HepG2 (cell line): ENCODE measurements at regions not wholly inside any gene's neighbourhood (a gene's known extent, or its start where the extent isn't known, plus 50 kb on each side); places are given as distances from the start of the nearest gene placed in this dataset.

Experiments used
- ATAC-seq: fragments of 200-7000 bp; cut with Tn5 transposase; 3 replicates; pipeline ENCODE4 v1.9.1; 2020; ENCODE audit warnings: mild to moderate bottlenecking, moderate library complexity
- BruUV-seq: library from RNA; stranded (reverse); fragments of 400-500 nt; replicated peaks from 2 replicates; lab custom pipeline; 2021; lab: Mats Ljungman, UMichigan
- CTCF ChIA-PET: fragments of 300-600 bp; formaldehyde crosslinking; extraction: SDS; loops from one replicate; lab custom pipeline; 2021; ENCODE audit warnings: low total read pairs, inconsistent platforms, low intra/inter-chr PET ratio; lab: Yijun Ruan, JAX
- POLR2A ChIA-PET: fragments of 350-600 bp; sonication (Branson Sonifier 250); formaldehyde crosslinking; loops from one replicate; lab custom pipeline; 2020; ENCODE audit warnings: antibody characterized with exemption, inconsistent platforms; lab: Yijun Ruan, JAX
- DNase-seq: peaks from one replicate; pipeline ENCODE4 v3.0.0-alpha.2; 2015; ENCODE audit warnings: low spot score
- FAIRE-seq: peaks from 3 replicates; lab custom pipeline; 2011; peaks lifted over from hg19 to GRCh38; lab: Jason Lieb, UNC
- H2AFZ ChIP-seq: one replicate; pipeline ENCODE4 v1.6.1; 2011; ENCODE audit warnings: low read length, inconsistent platforms
- H3K27ac ChIP-seq: fragments of 300-600 bp; 3 replicates; pipeline ENCODE4 v1.8.0; 2011; ENCODE audit warnings: mixed run types, mild to moderate bottlenecking, mixed read lengths, low read length, inconsistent platforms; ENCODE audit not compliant: insufficient read depth; ENCODE audit errors: extremely low read length
- H3K27me3 ChIP-seq, 2 experiments: fragments of 200-600 bp in 1 of 2; 2 replicates in 1 of 2; 3 replicates in 1 of 2; pipeline versions ENCODE4 v1.6.0 to v1.8.0; 2011; ENCODE audit warnings: low read length in 2 of 2, mild to moderate bottlenecking in 2 of 2, moderate library complexity in 2 of 2, inconsistent platforms in 1 of 2; ENCODE audit not compliant: insufficient read depth in 2 of 2, control insufficient read depth in 1 of 2
- H3K36me3 ChIP-seq, 2 experiments: fragments of 200-600 bp in 1 of 2; replicated peaks in 1 of 2; 2 replicates in 1 of 2; 3 replicates in 1 of 2; pipeline versions ENCODE4 v1.5.1 to v1.8.0; 2011; ENCODE audit warnings: low read length in 2 of 2, inconsistent platforms in 1 of 2; ENCODE audit not compliant: insufficient read depth in 2 of 2, control insufficient read depth in 1 of 2
- H3K4me1 ChIP-seq: 2 replicates; pipeline ENCODE4 v1.5.1; 2012; ENCODE audit warnings: low read length, inconsistent platforms; ENCODE audit not compliant: insufficient read depth
- H3K4me2 ChIP-seq: 2 replicates; pipeline ENCODE4 v1.6.0; 2011; ENCODE audit warnings: low read depth, low read length, inconsistent platforms
- H3K4me3 ChIP-seq, 3 experiments: fragments of 200-600 bp in 1 of 3; sonication (generic), shearing (Covaris generic) in 1 of 3; replicated peaks in 1 of 3; 2 replicates each; pipeline ENCODE4 v1.5.1; 2011 to 2016; ENCODE audit warnings: low read length in 3 of 3, inconsistent platforms in 2 of 3, low read depth in 2 of 3, mild to moderate bottlenecking in 2 of 3, control low read depth in 1 of 3, mixed read lengths in 1 of 3; ENCODE audit not compliant: insufficient read depth in 1 of 3
- H3K79me2 ChIP-seq: one replicate; pipeline ENCODE4 v1.6.1; 2011; ENCODE audit warnings: low read length, inconsistent platforms; ENCODE audit not compliant: insufficient read depth
- H3K9ac ChIP-seq: 2 replicates; pipeline ENCODE4 v1.6.0; 2011; ENCODE audit warnings: mild to moderate bottlenecking, low read depth, low read length, inconsistent platforms; ENCODE audit not compliant: insufficient read depth
- H3K9me3 ChIP-seq: 2 replicates; pipeline ENCODE4 v1.5.1; 2012; ENCODE audit warnings: mild to moderate bottlenecking, low read length
- H4K20me1 ChIP-seq: 2 replicates; pipeline ENCODE4 v1.6.0; 2011; ENCODE audit warnings: inconsistent platforms, mild to moderate bottlenecking, low read length, moderate library complexity; ENCODE audit not compliant: insufficient read depth
- HNF4A ChIP-seq: sonication (generic); formaldehyde crosslinking; IDR thresholded peaks from 2 replicates; pipeline ENCODE4 v1.4.0; 2020; ENCODE audit warnings: missing genetic modification reagents
- ISX ChIP-seq: sonication (generic); formaldehyde crosslinking; conservative IDR thresholded peaks from 2 replicates; pipeline ENCODE4 v1.5.0; 2020; ENCODE audit warnings: missing genetic modification reagents
- MAFG ChIP-seq: sonication (generic); formaldehyde crosslinking; IDR thresholded peaks from 2 replicates; pipeline ENCODE4 v1.5.1; 2020; ENCODE audit warnings: mild to moderate bottlenecking, missing genetic modification reagents
- MTA3 ChIP-seq: sonication (generic); formaldehyde crosslinking; IDR thresholded peaks from 2 replicates; pipeline ENCODE4 v1.4.0; 2020; ENCODE audit warnings: missing genetic modification reagents
- NRL ChIP-seq: sonication (generic); formaldehyde crosslinking; IDR thresholded peaks from 2 replicates; pipeline ENCODE4 v1.5.0; 2020; ENCODE audit warnings: missing genetic modification reagents, mild to moderate bottlenecking, moderate library complexity, borderline replicate concordance
- POLR2A ChIP-seq, 2 experiments: IDR thresholded peaks; 2 replicates each; pipeline ENCODE4 v1.6.1; 2011; ENCODE audit warnings: low read depth in 2 of 2, low read length in 2 of 2, mild to moderate bottlenecking in 1 of 2, moderate library complexity in 1 of 2; ENCODE audit not compliant: insufficient read depth in 1 of 2
- TEAD3 ChIP-seq: optimal IDR thresholded peaks from 2 replicates; pipeline ENCODE3; 2016; ENCODE audit warnings: borderline replicate concordance
- THYN1 ChIP-seq: sonication (generic); formaldehyde crosslinking; IDR thresholded peaks from 2 replicates; pipeline ENCODE4 v1.8.1; 2023; ENCODE audit warnings: low read depth, mild to moderate bottlenecking, moderate library complexity, missing genetic modification reagents, borderline replicate concordance
- ZNF761 ChIP-seq: sonication (generic); formaldehyde crosslinking; conservative IDR thresholded peaks from 2 replicates; pipeline ENCODE4 v1.4.0; 2020; ENCODE audit warnings: mild to moderate bottlenecking, missing genetic modification reagents
- WGBS: methylation state at CpG from one replicate; pipeline ENCODE4 v1.1.6; 2017; ENCODE audit warnings: low lambda C conversion rate; 5-methylcytosine and 5-hydroxymethylcytosine counted together
- in situ Hi-C: cut with HindIII; loops from 2 replicates; pipeline ENCODE4 v1.10.0; 2017; ENCODE audit warnings: low pct_unique_long_range_greater_than_20kb; ENCODE audit not compliant: extremely low pct_ligation_motif_present
- intact Hi-C: fragments of 100-400 bp; cut with micrococcal nuclease; formaldehyde crosslinking; loops from one replicate; pipeline ENCODE4 v1.10.0; 2022; ENCODE audit not compliant: unreplicated experiment
- TF ChIP-seq, protein P1 (sequence below): sonication (generic); formaldehyde crosslinking; IDR thresholded peaks from 2 replicates; pipeline ENCODE4 v1.4.0; 2020; ENCODE audit warnings: missing genetic modification reagents, borderline replicate concordance
- TF ChIP-seq, protein P2 (sequence below), 2 experiments: fragments of 450-650 bp in 1 of 2; sonication (generic) in 1 of 2; formaldehyde crosslinking; IDR thresholded peaks; 2 replicates each; pipeline versions ENCODE4 v1.5.0 to v1.8.0; 2020 to 2022; ENCODE audit warnings: mild to moderate bottlenecking in 1 of 2, missing genetic modification reagents in 1 of 2
- TF ChIP-seq, protein P3 (sequence below): sonication (generic); formaldehyde crosslinking; IDR thresholded peaks from 2 replicates; pipeline ENCODE4 v1.5.0; 2020; ENCODE audit warnings: mild to moderate bottlenecking, missing genetic modification reagents, moderate library complexity

DNA sequence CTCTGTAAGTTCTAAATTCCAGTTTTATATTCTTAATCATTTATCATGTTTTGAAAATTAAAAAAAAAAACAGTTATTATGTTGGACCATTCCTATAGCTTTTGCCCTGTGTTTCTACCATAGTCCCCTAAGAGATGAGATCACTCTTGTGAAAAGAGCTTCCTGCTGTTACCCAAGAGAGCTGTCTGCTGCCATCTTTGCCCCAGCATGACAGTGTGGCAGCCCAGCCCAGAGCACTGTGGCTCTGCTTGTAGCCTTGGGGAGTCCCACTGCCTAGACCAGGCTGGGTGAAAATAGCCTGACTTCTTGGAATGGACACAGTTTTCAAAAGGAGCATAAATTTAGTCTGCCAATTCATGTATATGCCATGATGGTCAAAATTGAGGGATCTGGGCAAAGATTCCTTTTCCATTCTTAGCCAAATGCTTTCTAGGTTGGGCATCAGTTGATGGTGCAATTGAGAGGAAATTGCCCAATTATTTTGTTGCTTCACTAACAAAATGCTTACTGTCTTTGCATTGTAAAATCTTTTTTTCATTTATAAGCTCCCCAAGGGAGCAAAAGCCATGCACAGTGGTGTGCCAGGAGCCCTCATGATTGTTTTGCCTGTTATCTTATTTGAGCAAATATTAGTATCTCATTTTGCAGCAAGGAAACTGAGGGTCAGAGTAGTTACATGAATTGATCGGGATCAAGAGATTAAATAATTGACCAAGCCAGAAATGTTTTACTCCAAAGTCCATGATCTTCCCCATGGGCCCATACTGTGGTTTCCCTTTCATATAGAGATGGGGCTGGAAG is 72.8 kb downstream of the ETS2 start:
- ATAC-seq (no peak), FAIRE-seq (no peak), DNase-seq (no peak)
- H4K20me1 ChIP-seq = no peaks in the 10 kb centered on the region
- CTCF ChIA-PET = no interaction called here
- 45% methylated on average over 1 of the region's 1 CpG for WGBS
- no peaks in the 10 kb centered on the region for H3K79me2 ChIP-seq
- H3K4me3 ChIP-seq = no peak overlapping the region
- H3K27me3 ChIP-seq = no peaks in the 10 kb centered on the region
- peaks cover 8% of the 10 kb centered on the region for H3K4me1 ChIP-seq
- POLR2A ChIA-PET = no interaction called here
- H3K9me3 ChIP-seq = peaks cover 21% of the 10 kb centered on the region
- H3K27ac ChIP-seq = no peak overlapping the region
- in situ Hi-C loops (no loop called here), intact Hi-C loops (no loop called here)
- no peak for TF ChIP-seq MAFG (CRISPR knock-in tag)
- TF ChIP-seq THYN1 (CRISPR knock-in tag) = no peak
- TF ChIP-seq, protein P1, sequence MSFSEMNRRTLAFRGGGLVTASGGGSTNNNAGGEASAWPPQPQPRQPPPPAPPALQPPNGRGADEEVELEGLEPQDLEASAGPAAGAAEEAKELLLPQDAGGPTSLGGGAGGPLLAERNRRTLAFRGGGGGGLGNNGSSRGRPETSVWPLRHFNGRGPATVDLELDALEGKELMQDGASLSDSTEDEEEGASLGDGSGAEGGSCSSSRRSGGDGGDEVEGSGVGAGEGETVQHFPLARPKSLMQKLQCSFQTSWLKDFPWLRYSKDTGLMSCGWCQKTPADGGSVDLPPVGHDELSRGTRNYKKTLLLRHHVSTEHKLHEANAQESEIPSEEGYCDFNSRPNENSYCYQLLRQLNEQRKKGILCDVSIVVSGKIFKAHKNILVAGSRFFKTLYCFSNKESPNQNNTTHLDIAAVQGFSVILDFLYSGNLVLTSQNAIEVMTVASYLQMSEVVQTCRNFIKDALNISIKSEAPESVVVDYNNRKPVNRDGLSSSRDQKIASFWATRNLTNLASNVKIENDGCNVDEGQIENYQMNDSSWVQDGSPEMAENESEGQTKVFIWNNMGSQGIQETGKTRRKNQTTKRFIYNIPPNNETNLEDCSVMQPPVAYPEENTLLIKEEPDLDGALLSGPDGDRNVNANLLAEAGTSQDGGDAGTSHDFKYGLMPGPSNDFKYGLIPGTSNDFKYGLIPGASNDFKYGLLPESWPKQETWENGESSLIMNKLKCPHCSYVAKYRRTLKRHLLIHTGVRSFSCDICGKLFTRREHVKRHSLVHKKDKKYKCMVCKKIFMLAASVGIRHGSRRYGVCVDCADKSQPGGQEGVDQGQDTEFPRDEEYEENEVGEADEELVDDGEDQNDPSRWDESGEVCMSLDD (CRISPR knock-in tag) = no peak
- TF ChIP-seq ISX (CRISPR knock-in tag) = no peak
- TF ChIP-seq, protein P2, sequence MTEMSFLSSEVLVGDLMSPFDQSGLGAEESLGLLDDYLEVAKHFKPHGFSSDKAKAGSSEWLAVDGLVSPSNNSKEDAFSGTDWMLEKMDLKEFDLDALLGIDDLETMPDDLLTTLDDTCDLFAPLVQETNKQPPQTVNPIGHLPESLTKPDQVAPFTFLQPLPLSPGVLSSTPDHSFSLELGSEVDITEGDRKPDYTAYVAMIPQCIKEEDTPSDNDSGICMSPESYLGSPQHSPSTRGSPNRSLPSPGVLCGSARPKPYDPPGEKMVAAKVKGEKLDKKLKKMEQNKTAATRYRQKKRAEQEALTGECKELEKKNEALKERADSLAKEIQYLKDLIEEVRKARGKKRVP (CRISPR knock-in tag; IDR thresholded peaks at IDR 0.05) = no peak
- TF ChIP-seq ZNF761 (CRISPR knock-in tag) = no peak
- no peak for TF ChIP-seq HNF4A (CRISPR knock-in tag)
- no peak for TF ChIP-seq MTA3 (CRISPR knock-in tag)
- no peak for TF ChIP-seq TEAD3 (CRISPR knock-in tag)
- TF ChIP-seq, protein P3, sequence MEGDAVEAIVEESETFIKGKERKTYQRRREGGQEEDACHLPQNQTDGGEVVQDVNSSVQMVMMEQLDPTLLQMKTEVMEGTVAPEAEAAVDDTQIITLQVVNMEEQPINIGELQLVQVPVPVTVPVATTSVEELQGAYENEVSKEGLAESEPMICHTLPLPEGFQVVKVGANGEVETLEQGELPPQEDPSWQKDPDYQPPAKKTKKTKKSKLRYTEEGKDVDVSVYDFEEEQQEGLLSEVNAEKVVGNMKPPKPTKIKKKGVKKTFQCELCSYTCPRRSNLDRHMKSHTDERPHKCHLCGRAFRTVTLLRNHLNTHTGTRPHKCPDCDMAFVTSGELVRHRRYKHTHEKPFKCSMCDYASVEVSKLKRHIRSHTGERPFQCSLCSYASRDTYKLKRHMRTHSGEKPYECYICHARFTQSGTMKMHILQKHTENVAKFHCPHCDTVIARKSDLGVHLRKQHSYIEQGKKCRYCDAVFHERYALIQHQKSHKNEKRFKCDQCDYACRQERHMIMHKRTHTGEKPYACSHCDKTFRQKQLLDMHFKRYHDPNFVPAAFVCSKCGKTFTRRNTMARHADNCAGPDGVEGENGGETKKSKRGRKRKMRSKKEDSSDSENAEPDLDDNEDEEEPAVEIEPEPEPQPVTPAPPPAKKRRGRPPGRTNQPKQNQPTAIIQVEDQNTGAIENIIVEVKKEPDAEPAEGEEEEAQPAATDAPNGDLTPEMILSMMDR (CRISPR knock-in tag) = no peak
- no peak for TF ChIP-seq POLR2A (IDR thresholded peaks at IDR 0.05; ENCODE audit: insufficient read depth in 1 of 2, low read depth in 2 of 2, low read length in 2 of 2)
- no peak for TF ChIP-seq NRL (CRISPR knock-in tag)
- H2AFZ ChIP-seq = no peak overlapping the region
- H3K36me3 ChIP-seq = no peaks in the 10 kb centered on the region
- H3K9ac ChIP-seq = no peak overlapping the region
- no TSS peak for BruUV-seq
- H3K4me2 ChIP-seq = no peak overlapping the region
